ENCODE measurements at regions not wholly inside any gene's neighbourhood (a gene's known extent, or its start where the extent isn't known, plus 50 kb on each side); places are given as distances from the start of the nearest gene placed in this dataset.

DNA sequence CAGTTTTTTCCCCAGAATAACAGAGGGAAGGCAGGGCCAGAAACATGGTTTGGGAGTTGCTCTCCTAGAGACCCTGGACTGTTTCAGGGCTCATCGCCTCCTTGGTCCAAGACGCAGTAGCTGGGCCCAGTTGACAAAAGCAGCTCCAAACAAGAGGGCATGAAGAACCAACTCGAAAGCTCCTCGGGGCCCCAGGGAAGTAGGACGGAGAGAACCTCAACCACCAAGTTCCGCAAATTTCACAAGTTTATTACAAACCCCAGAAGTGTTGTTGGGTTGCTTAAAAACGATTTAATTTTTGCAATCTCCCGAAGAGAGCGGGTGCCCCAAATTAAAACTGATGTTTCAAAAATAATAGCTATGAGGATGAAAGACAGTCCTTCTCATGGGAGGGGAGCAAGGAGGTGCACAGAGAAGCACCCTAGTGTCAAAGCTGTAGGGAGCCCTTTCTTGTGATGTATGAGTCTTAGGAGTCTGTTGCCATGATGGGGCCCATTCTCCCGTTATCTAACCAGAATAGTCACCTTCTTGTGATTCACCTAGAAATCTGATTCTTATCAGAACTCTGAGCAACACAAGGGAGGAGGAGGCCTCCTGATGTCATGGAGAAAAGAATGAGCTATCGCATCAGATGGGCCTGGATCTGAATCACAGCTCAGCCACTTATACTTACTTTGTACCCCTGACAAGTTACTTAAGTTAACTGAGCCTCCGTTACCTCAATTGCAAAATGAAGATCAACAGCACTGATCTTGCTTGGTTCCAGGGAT, 165.7 kb upstream of the IRF2BP2 start:
- Mint-ChIP-seq H3K27ac (no peak overlapping the region), H3K27me3 (no peaks in the 10 kb centered on the region), H3K9me3 (no peaks in the 10 kb centered on the region), H3K4me3 (no peak overlapping the region), H3K36me3 (ENCODE audit: insufficient read depth) (peaks cover 7% of the 10 kb centered on the region), H3K4me1 (ENCODE audit: low read depth in 2 of 2) (peaks cover 17 to 22% of the 10 kb centered on the region in 2 donors)
- ATAC-seq (replicated peaks) (no peak), DNase-seq (no peak)

DNA sequence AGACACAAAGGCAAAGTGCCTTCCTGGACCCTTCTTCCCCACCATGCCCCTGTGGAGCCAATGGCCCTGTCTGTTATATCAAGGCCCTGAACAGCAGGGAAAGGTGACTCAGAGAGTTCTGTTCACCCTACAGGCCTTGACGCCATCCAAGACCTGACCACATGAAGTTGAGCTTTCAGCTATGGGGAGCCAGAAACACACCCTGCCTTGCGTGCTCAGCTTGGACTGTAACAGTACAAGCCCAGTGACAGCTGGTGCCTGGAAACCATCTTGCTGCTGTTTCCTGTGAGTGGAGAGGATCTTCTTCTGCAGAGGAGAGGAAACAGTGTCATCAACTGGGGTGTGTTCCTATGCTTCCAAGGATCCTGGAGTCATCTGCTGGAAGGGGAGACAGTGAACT, 165.0 kb upstream of the IRF2BP2 start:
- H3K27ac Mint-ChIP-seq: no peak overlapping the region
- DNase-seq (no peak), ATAC-seq (replicated peaks) (no peak)
- peaks cover 12% of the 10 kb centered on the region for H3K36me3 Mint-ChIP-seq (ENCODE audit: insufficient read depth)
- H3K4me3 Mint-ChIP-seq: no peak overlapping the region
- no peaks in the 10 kb centered on the region for H3K9me3 Mint-ChIP-seq
- H3K4me1 Mint-ChIP-seq (ENCODE audit: low read depth in 2 of 2): peaks cover 20 to 22% of the 10 kb centered on the region in 2 donors
- H3K27me3 Mint-ChIP-seq: no peaks in the 10 kb centered on the region

DNA sequence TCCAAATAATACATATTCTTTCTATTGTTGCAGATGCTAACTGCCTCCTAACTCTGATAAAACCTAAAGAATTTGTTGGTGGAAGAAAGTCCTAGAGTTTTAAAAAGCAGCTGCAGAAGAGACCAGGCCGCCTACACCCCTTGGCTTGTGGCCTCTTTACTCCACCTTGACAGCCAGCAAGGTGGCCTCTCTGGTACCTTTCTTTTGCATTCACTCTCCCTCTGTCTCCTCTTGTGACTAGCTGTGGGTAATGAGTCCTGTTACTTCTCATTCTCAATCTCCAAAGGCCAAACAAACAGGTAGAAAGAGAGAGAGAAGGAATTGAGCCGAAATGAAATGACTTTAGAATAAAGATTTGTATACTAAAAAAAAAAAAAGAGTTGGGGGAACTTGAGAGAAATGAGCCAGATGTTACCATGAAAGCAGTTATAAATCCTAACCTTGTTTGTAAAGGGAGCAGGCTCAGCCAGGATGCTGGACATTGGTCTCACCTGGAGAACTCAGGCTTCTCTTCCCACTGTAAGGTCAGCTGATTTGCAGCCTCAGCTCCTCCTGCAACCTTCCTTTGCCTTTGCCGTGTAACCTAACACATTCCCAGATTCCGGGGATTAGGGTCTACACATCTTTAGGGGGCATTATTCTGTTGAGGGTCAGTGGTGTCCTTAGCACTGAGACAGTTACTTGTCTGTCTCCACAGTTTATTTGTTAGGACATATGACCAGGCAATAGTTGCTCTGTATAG, 164.1 kb upstream of the IRF2BP2 start:
- no peaks in the 10 kb centered on the region for H3K27me3 Mint-ChIP-seq
- no peak for DNase-seq
- H3K36me3 Mint-ChIP-seq (ENCODE audit: insufficient read depth): peaks cover 12% of the 10 kb centered on the region
- no peak overlapping the region for H3K4me3 Mint-ChIP-seq
- peak overlapping the region in 1 of 2 donors; percentile 83 for H3K27ac Mint-ChIP-seq
- peaks cover 24 to 28% of the 10 kb centered on the region in 2 donors for H3K4me1 Mint-ChIP-seq (ENCODE audit: low read depth in 2 of 2)
- ATAC-seq (replicated peaks): no peak
- H3K9me3 Mint-ChIP-seq: no peaks in the 10 kb centered on the region

DNA sequence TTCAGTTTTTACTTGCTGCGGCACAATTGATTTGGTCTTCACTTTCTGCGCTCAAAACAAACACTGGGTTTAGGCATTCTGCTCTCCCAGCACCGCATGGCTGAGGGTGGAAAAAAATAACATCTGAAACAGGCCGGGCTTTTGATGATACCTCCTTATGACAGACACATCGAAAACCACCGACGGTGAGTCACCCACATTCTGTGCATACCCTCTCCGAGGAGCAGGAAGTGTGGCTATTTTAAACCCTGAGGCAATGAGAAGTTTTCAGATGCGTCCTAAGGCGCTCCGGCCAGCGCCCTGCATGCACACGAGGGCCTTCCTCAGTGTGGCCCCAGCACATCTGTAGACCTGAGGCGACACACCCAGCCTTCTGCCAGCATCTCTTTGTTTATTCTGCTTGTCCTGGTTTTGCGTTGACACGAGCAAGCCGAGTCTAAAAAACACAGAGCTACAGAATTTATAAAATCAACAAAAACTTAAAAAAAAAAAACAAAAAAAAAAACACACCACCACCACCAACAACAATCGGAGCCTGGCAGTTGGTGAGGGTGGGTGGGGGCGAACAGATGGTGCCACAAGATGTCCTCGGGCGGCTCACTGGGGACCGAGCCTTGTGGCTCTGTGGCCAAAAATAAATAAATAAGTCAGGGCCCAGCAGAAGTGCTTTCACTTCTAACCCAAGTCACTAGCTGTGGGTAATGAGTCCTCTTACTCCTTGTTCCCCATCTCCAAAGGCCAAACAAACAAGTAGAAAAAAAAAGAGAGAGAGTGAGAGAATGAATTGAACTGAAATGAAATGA, 162.6 kb upstream of the IRF2BP2 start:
- H3K27me3 Mint-ChIP-seq: no peaks in the 10 kb centered on the region
- H3K4me1 Mint-ChIP-seq (ENCODE audit: low read depth in 2 of 2): peaks cover 31 to 32% of the 10 kb centered on the region in 2 donors
- no peaks in the 10 kb centered on the region for H3K9me3 Mint-ChIP-seq
- H3K36me3 Mint-ChIP-seq (ENCODE audit: insufficient read depth): peaks cover 12% of the 10 kb centered on the region
- H3K27ac Mint-ChIP-seq: peak overlapping the region; percentile 97 to 99
- ATAC-seq (replicated peaks) (peak; percentile 94), DNase-seq (peak; percentile 73 to 78 (median 75))
- H3K4me3 Mint-ChIP-seq: peak overlapping the region; percentile 81

DNA sequence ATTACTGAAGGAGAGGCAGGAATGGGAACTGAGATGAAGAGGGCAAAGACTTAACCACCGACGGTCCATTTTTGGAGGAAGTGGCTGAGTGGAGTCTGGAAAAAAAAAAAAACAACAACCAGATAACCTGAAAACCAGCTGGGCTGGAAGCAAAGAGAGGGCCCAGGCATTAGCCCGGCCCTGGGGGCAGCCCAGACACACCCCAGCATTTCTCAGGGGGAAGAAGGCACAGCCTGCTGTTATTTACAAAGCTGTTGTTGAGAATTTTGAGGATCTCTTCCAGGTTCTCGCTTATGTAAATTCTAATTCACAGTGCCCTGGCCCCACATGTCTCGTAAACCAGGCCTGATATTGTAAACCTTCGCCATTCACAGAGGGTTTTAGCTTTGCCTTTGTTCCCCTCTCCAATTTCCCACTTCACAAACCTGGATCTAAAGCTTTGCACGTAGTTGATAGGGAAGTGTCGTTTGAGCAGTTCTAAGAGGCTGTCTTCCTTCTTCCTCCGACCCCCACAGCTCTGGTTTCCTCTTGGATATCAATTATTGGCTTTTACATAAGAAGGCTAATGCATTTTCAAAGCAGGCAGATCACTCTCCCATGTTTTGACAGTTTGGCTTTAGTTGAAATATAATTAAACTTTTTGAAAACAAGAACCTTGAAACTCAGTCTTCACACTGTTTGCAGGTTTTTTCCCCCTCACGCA, 161.8 kb upstream of the IRF2BP2 start:
- DNase-seq: no peak
- Mint-ChIP-seq H3K27me3 (no peaks in the 10 kb centered on the region), H3K36me3 (ENCODE audit: insufficient read depth) (peaks cover 12% of the 10 kb centered on the region), H3K4me3 (peak overlapping the region; percentile 81), H3K4me1 (ENCODE audit: low read depth in 2 of 2) (peaks cover 36 to 37% of the 10 kb centered on the region in 2 donors), H3K9me3 (no peaks in the 10 kb centered on the region), H3K27ac (peak overlapping the region; percentile 97 to 99)
- no peak for ATAC-seq (replicated peaks)

DNA sequence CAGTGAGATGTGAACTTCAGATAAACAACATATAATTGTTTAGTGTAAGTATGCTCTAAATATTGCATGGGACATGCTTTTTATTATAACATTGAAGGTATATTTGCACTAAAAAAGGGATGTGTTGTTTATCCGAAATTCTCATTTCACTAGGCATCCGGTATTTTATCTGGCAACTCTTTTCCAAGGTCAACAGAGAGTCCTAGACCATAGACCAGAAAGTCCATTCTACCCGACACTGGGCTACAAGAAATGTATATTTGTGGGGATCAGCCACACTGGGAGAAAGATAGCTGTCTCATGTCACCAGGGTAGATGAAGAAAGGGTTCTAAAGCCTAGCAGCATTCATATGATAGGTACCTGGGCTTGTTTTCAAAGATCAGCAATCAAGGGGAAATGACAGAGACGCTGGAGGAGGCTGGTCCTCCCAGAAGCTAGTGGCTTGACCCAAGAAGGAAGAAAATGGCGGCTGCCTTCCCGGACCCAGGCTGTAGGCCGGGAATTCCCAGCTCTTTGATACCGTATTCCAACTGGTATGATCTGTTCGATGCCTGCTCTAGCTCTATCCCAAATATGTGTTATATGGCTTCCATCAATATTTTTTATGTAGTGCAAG, 161.1 kb upstream of the IRF2BP2 start:
- peaks cover 36 to 37% of the 10 kb centered on the region in 2 donors for H3K4me1 Mint-ChIP-seq (ENCODE audit: low read depth in 2 of 2)
- H3K36me3 Mint-ChIP-seq (ENCODE audit: insufficient read depth): peaks cover 12% of the 10 kb centered on the region
- peak overlapping the region; percentile 97 to 99 for H3K27ac Mint-ChIP-seq
- DNase-seq (no peak), ATAC-seq (replicated peaks) (no peak)
- H3K27me3 Mint-ChIP-seq: no peaks in the 10 kb centered on the region
- no peaks in the 10 kb centered on the region for H3K9me3 Mint-ChIP-seq
- peak overlapping the region; percentile 10 to 41 for H3K4me3 Mint-ChIP-seq

DNA sequence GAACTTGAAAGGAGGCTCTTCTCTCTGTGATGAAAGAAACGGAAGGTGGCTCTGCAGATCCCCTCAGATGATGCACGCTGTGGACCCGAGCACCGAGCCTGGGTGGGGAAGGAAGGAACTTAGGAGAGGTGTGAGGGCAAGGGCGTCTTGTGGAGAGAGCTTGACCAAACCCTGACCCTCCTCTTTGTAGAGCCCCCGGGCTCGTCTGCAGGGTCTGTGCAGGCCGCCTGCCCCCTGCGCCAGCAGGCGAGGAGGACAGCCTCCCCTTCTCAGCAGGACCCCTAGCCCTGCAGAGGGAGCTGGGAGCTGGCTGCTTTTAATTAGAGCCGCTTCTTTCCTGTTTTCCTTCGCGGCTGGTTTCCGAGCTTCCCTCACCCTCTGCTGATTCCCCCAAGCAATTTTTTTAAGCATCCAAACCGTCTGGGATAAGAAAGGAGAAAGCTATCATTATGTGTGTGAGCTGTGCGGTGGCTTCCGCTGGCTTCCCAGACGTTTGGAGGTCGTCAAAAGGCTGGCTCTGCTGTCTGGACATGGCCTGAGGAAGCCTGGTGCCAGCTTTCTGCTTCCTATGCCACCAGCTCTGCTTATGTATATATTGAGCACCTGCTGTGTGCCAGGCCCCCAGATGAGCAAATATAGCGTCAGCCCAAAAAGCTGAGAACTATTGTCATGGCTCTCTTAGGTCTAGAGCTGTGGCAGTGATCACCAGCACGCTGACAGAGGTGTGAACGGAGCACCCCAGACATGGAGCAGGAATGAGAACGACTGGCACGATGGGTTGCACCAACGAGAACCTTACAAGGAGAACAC, 160.2 kb upstream of the IRF2BP2 start:
- no peak for DNase-seq
- Mint-ChIP-seq H3K4me1 (ENCODE audit: low read depth in 2 of 2) (peaks cover 36 to 37% of the 10 kb centered on the region in 2 donors), H3K9me3 (no peaks in the 10 kb centered on the region), H3K36me3 (ENCODE audit: insufficient read depth) (peaks cover 12% of the 10 kb centered on the region), H3K27me3 (no peaks in the 10 kb centered on the region), H3K4me3 (no peak overlapping the region), H3K27ac (peak overlapping the region in 1 of 2 donors; percentile 82)
- no peak for ATAC-seq (replicated peaks)

DNA sequence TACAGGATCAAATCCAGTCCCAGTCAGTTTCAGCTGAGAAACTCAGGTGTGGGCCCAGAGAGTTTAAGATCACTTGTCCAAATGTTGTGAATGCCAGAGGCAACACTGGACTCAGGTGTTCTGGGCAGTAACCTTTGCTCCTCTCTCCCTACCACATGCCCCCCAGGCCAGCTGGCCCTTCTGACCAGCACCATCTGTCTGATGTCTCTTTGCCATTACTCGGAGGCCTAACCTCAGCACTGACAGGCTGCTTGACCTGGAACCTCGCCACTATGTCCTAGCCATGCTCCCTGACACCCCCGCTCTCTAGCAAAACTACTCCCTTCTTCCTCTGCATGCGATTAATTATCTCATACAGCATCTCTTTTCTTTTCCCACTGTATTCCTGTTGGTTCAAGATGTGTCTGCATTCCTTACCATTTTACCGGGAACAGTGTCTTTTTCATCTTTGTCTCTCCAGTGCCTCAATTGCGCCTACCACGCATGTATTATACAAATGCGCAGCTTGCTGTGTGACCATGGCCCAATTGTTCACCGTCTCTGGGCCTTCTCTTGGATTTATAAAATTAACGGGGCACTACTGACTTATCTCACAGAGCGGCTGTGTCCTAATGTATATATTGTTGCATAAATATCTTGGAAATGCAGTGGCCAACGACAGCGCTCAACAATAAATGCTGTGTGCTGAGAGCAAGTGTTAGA, 159.5 kb upstream of the IRF2BP2 start:
- Mint-ChIP-seq H3K9me3 (no peaks in the 10 kb centered on the region), H3K27ac (peak overlapping the region; percentile 2 to 82), H3K36me3 (ENCODE audit: insufficient read depth) (peaks cover 12% of the 10 kb centered on the region), H3K4me3 (peak overlapping the region in 1 of 2 donors; percentile 29), H3K27me3 (peaks cover 0 to 5% of the 10 kb centered on the region in 2 donors), H3K4me1 (ENCODE audit: low read depth in 2 of 2) (peaks cover 35 to 36% of the 10 kb centered on the region in 2 donors)
- DNase-seq (no peak), ATAC-seq (replicated peaks) (no peak)

DNA sequence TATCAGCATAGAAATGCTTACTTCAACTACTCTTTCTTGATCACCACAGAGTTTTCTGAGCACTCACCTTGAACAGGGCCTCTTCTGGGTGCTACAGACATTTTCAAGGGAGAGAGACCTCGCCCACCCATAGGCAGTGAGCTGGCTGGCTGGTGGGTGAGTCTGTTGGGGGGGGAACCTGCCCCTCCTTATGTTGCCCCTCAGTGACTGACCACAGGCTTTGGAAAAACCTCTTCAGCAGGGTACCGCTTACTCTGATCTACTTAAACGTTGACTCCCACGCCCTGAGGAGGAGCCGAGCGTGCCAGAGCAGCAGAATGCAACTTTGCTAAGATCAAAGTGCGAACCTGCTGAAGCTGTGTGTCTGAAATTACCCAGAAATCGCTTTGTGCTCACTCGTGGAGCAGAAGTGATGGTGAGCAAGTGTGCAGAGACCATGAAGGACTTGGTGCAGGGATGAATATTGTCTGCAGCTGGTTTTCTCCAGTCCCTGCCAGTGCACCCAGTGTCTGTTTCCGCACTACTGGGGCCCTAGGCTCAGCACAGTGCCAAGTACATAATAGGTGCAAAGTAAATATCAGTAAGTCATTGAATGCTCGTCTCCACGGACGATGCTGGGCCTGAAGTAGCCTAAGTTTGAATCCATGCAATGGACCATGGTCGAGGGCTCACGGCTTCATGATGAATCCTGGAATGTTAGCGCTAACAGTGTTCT, 158.7 kb upstream of the IRF2BP2 start:
- Mint-ChIP-seq H3K4me1 (ENCODE audit: low read depth in 2 of 2) (peaks cover 35 to 36% of the 10 kb centered on the region in 2 donors), H3K36me3 (ENCODE audit: insufficient read depth) (peaks cover 12% of the 10 kb centered on the region), H3K27me3 (peaks cover 0 to 5% of the 10 kb centered on the region in 2 donors), H3K4me3 (no peak overlapping the region), H3K27ac (peak overlapping the region in 1 of 2 donors; percentile 2), H3K9me3 (no peaks in the 10 kb centered on the region)
- ATAC-seq (replicated peaks): no peak
- no peak for DNase-seq

DNA sequence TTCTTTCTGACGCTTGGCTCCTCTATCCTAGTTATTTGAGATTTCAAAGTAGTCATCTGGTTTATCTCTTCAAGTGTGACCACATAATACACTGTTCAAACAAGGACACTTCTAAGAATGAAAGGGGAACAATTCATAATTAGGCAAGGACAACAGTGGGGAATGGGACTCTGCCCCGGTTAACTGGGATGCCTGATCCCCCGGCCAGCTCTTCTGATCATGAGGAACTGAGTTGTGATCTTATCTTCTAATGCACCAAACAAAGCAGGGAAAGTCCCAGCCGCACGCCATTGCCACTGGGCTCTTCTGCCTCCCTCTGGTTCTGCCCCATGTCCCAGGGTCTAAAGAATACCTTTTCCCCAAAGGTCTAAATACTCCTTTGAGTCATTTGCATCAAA, 158.2 kb upstream of the IRF2BP2 start:
- H3K27me3 Mint-ChIP-seq: peaks cover 0 to 5% of the 10 kb centered on the region in 2 donors
- ATAC-seq (replicated peaks): no peak
- H3K4me3 Mint-ChIP-seq: no peak overlapping the region
- no peak for DNase-seq
- peaks cover 35 to 36% of the 10 kb centered on the region in 2 donors for H3K4me1 Mint-ChIP-seq (ENCODE audit: low read depth in 2 of 2)
- no peaks in the 10 kb centered on the region for H3K9me3 Mint-ChIP-seq
- H3K36me3 Mint-ChIP-seq (ENCODE audit: insufficient read depth): peaks cover 12% of the 10 kb centered on the region
- peak overlapping the region in 1 of 2 donors; percentile 2 for H3K27ac Mint-ChIP-seq

DNA sequence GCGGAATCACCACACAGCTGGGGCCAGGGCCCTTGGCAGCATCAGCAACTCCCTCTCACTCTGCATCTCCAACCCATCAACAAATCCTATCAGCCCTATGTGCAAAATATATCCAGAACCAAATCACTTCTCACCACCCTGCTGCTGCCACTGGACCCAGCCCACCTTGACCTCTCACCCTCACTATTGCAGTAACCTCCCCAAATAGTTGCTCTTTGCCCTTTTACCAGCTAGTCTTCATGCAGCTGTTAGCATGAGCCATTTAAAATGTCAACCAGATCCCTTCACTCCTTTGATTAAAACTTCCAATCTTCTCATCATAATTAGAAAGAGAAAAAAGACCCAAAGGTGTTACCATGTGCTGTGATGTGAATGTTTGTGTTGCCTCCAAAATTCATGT, 155.7 kb upstream of the IRF2BP2 start:
- peaks cover 5% of the 10 kb centered on the region for H3K36me3 Mint-ChIP-seq (ENCODE audit: insufficient read depth)
- peaks cover 0 to 5% of the 10 kb centered on the region in 2 donors for H3K27me3 Mint-ChIP-seq
- DNase-seq: no peak
- peaks cover 14 to 20% of the 10 kb centered on the region in 2 donors for H3K4me1 Mint-ChIP-seq (ENCODE audit: low read depth in 2 of 2)
- no peak for ATAC-seq (replicated peaks)
- H3K9me3 Mint-ChIP-seq: no peaks in the 10 kb centered on the region
- H3K4me3 Mint-ChIP-seq: no peak overlapping the region
- H3K27ac Mint-ChIP-seq: no peak overlapping the region

Measured in effector memory CD8-positive, alpha-beta T cell (primary cell).